ENCODE measurements at regions not wholly inside any gene's neighbourhood (a gene's known extent, or its start where the extent isn't known, plus 50 kb on each side); places are given as distances from the start of the nearest gene placed in this dataset.
"Not testable (repeated sequence)": the region's sequence is repeated elsewhere in the genome, so short reads cannot be mapped to it uniquely, and the experiment has no call there.

DNA sequence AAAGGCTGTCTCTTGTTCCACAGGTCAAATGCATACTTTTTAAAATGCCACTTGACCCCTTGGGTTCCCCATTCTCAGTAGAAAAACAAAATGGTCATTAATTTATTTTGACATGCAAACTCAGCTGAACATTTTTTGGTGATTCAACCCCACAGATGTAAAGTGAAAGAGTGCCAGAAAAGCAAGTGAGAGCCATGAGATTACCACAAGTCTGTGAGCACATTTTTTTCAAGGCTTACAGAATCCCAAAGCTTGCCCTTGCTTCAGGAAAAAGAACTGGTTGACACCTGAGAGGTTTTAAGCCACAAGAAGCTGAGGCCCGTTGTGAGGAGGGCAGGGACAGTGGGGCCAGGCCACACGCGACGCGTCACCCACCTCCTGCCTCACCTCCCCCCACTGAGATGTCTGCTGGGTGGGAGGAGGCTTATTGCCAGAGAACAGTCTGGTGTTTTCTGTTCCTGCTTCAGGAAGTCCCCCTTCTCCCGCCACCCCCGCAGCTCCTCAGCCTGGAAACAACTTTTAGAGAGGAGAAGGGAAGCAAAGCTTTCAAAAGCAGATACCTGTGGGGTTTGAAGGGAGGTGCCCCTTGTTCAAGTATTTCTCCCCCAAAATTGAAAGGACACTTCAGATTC lies 70.4 kb upstream of the CYP1B1 start:
- DNase-seq: peak; percentile 51 to 84 (median 70)
- Histone ChIP-seq H3K4me3 (ENCODE audit: low read length) (no peak overlapping the region), H3K4me1 (ENCODE audit: control insufficient read depth, insufficient read depth, low read length) (no peaks in the 10 kb centered on the region), H3K27me3 (ENCODE audit: control insufficient read depth, insufficient read depth) (no peaks in the 10 kb centered on the region), H3K27ac (ENCODE audit: low read length) (peak overlapping the region; percentile 32), H3K9me3 (ENCODE audit: control insufficient read depth, low read length) (no peaks in the 10 kb centered on the region)
- peak; percentile 84 to 94 for ATAC-seq
- intact Hi-C loops (cut with DNase I): no loop called here
- WGBS: 14% methylated on average over 7 of the region's 7 CpGs

DNA sequence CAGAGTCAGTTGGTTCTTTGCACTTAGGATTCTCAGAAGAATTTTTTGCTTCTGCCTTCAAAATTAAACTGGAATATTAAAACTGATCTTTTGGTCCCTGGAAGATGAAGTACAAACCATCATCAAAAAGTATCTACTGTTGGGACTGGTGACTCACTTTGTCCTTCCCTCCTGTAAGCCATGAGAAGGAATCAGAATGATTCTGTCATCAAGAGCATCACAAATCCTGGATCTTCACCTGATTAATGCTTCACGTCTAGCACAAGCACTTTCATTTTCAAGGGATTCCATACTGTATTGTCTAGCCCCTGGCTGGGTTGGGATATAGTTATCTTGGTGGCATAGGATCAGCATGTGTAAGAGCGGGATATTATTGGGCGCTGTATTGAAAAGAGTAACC lies 69.3 kb upstream of the CYP1B1 start:
- H3K4me1 ChIP-seq (ENCODE audit: control insufficient read depth, insufficient read depth, low read length): no peaks in the 10 kb centered on the region
- intact Hi-C loops (cut with DNase I): no loop called here
- no peaks in the 10 kb centered on the region for H3K27me3 ChIP-seq (ENCODE audit: control insufficient read depth, insufficient read depth)
- WGBS: 95% methylated on average over 3 of the region's 3 CpGs
- ATAC-seq: no peak
- no peaks in the 10 kb centered on the region for H3K9me3 ChIP-seq (ENCODE audit: control insufficient read depth, low read length)
- H3K27ac ChIP-seq (ENCODE audit: low read length): no peak overlapping the region
- no peak for DNase-seq
- no peak overlapping the region for H3K4me3 ChIP-seq (ENCODE audit: low read length)

DNA sequence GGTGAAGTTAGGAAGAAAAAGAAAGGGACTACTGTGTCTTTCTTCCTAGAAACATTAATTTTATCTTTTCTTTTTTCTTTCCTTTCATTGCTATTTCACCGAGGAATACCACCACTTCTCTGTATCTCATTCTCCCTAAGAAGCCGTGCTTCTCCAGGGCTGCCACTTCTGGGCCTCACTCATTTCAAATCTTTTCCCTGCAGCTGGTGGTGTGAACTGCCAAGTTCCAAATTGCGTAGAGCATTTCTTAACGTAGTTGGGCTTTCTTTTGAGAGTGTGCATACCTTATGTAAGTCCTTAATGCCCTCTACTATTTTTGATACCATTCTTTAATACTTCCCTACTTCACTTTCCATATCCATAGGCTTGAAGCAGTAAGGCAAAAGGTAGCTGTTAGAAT lies 66.7 kb upstream of the CYP1B1 start:
- WGBS: 71% methylated on average over 4 of the region's 4 CpGs
- ATAC-seq (no peak), DNase-seq (no peak)
- Histone ChIP-seq H3K4me3 (ENCODE audit: low read length) (no peak overlapping the region), H3K9me3 (ENCODE audit: control insufficient read depth, low read length) (no peaks in the 10 kb centered on the region), H3K4me1 (ENCODE audit: control insufficient read depth, insufficient read depth, low read length) (no peaks in the 10 kb centered on the region), H3K27me3 (ENCODE audit: control insufficient read depth, insufficient read depth) (no peaks in the 10 kb centered on the region), H3K27ac (ENCODE audit: low read length) (no peak overlapping the region)
- intact Hi-C loops (cut with DNase I): no loop called here

DNA sequence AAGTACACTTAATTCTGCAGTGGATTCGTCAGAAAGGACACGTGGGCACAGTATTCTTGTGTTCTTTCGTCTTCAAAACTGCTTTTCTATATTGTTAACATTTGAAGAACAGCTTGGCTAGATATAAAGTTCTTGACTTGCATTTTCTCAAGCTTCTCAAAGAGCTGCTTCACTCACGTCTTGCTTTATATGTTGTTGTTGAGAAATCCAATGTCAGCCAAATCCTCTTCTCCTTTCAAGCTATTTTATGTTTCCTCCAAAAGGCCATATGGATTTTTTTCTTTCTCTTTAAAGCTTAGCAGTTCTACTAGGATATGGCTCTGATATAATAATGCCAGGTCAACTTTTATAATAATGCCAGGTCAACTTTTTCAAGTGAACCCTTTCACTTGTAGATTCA lies 65.5 kb upstream of the CYP1B1 start:
- H3K9me3 ChIP-seq (ENCODE audit: control insufficient read depth, low read length): no peaks in the 10 kb centered on the region
- no peak for DNase-seq
- no peaks in the 10 kb centered on the region for H3K4me1 ChIP-seq (ENCODE audit: control insufficient read depth, insufficient read depth, low read length)
- no peaks in the 10 kb centered on the region for H3K27me3 ChIP-seq (ENCODE audit: control insufficient read depth, insufficient read depth)
- intact Hi-C loops (cut with DNase I): no loop called here
- WGBS: 85% methylated on average over 4 of the region's 4 CpGs
- H3K4me3 ChIP-seq (ENCODE audit: low read length): no peak overlapping the region
- no peak for ATAC-seq
- no peak overlapping the region for H3K27ac ChIP-seq (ENCODE audit: low read length)

DNA sequence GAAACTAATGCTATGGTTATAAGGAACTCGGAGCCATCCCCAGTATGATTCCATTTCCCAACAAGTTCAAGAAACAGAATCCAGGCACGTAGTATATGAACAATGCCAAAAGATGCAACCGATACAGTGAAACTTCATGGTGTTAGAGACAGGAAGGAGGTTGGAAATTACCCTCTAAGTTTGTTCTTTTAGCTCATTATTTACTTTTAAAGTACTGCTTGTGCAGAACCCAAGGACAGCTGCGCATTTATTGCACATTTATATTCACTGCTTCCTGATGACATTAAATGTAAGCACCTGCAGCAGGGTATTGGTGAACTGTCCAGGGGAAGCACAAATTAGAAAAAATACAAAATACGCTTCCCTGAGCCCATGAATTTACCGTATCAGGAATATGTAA lies 63.0 kb upstream of the CYP1B1 start:
- no peak for DNase-seq
- Histone ChIP-seq H3K4me1 (ENCODE audit: control insufficient read depth, insufficient read depth, low read length) (no peaks in the 10 kb centered on the region), H3K9me3 (ENCODE audit: control insufficient read depth, low read length) (no peaks in the 10 kb centered on the region), H3K27ac (ENCODE audit: low read length) (no peak overlapping the region), H3K4me3 (ENCODE audit: low read length) (no peak overlapping the region), H3K27me3 (ENCODE audit: control insufficient read depth, insufficient read depth) (no peaks in the 10 kb centered on the region)
- intact Hi-C loops (cut with DNase I): no loop called here
- WGBS: 91% methylated on average over 6 of the region's 6 CpGs
- no peak for ATAC-seq

DNA sequence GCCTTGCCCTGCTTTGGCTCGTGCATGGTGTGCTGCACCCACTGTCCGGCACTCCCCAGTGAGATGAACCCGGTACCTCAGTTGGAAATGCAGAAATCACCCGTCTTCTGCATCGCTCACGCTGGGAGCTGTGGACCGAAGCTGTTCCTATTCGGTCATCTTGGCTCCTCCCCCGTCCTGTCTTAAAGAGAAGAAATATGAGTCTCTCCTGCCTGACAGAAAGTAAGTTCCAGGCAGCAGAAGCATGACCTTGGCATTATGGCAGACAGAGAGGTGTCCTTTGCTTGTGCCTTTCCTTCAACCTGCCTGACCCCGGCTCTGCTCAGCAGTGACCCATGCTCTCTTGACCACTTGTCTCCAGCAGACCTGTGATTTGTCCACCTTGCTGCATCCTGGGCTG lies 62.5 kb upstream of the CYP1B1 start:
- no peak for DNase-seq
- H3K27me3 ChIP-seq (ENCODE audit: control insufficient read depth, insufficient read depth): no peaks in the 10 kb centered on the region
- WGBS: 94% methylated on average over 10 of the region's 10 CpGs
- H3K4me3 ChIP-seq (ENCODE audit: low read length): no peak overlapping the region
- H3K9me3 ChIP-seq (ENCODE audit: control insufficient read depth, low read length): no peaks in the 10 kb centered on the region
- H3K4me1 ChIP-seq (ENCODE audit: control insufficient read depth, insufficient read depth, low read length): no peaks in the 10 kb centered on the region
- no peak for ATAC-seq
- no peak overlapping the region for H3K27ac ChIP-seq (ENCODE audit: low read length)
- intact Hi-C loops (cut with DNase I): no loop called here

DNA sequence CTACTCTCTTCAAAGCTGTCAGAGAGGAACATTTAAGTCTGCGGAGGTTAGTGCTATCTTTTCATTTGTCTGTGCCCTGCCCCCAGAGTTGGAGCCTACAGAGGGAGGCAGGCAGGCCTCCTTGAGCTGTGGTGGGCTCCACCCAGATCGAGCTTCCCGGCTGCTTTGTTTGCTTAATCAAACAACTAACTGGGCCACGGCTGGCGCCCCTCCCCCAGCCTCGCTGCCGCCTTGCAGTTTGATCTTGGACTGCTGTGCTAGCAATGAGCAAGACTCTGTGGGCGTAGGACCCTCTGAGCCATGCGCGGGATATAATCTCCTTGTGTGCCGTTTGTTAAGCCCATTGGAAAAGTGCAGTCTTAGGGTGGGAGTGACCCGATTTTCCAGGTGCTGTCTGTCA lies 62.0 kb upstream of the CYP1B1 start:
- 94% methylated on average over 12 of the region's 12 CpGs for WGBS
- ATAC-seq: not testable (repeated sequence)
- DNase-seq: peak in 1 of 3 donors; percentile 48

DNA sequence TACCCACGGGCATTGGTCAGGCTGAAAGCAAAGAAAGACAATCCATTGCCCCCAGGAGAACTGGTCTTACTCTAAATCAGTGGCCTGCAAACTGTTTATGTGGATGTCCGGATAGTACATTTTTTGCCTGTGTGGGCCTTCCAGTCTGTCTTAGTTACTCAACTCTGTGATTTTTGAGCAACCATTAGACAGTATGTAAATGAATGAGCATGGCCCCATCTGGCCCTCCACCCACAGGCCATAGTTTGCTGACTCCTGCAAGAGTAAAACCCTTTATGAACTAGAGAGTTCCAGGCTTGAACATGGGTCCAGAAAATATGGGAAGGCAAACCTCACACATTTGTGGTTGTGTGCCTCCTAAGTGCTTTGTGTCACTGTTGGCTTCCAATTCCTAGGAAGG lies 55.7 kb upstream of the CYP1B1 start:
- H3K4me1 ChIP-seq (ENCODE audit: control insufficient read depth, insufficient read depth, low read length): no peaks in the 10 kb centered on the region
- ATAC-seq (no peak), DNase-seq (no peak)
- no peaks in the 10 kb centered on the region for H3K9me3 ChIP-seq (ENCODE audit: control insufficient read depth, low read length)
- intact Hi-C loops (cut with DNase I): no loop called here
- H3K27me3 ChIP-seq (ENCODE audit: control insufficient read depth, insufficient read depth): no peaks in the 10 kb centered on the region
- H3K27ac ChIP-seq (ENCODE audit: low read length): no peak overlapping the region
- no peak overlapping the region for H3K4me3 ChIP-seq (ENCODE audit: low read length)
- WGBS: 94% methylated on average over 2 of the region's 2 CpGs

More for the DNA sequence above, 62.0 kb upstream of the CYP1B1 start:
- H3K4me3 ChIP-seq (ENCODE audit: low read length); intact Hi-C loops (cut with DNase I); H3K27me3 ChIP-seq (ENCODE audit: control insufficient read depth, insufficient read depth); H3K4me1 ChIP-seq (ENCODE audit: control insufficient read depth, insufficient read depth, low read length); H3K9me3 ChIP-seq (ENCODE audit: control insufficient read depth, low read length); H3K27ac ChIP-seq (ENCODE audit: low read length): not testable (repeated sequence)

DNA sequence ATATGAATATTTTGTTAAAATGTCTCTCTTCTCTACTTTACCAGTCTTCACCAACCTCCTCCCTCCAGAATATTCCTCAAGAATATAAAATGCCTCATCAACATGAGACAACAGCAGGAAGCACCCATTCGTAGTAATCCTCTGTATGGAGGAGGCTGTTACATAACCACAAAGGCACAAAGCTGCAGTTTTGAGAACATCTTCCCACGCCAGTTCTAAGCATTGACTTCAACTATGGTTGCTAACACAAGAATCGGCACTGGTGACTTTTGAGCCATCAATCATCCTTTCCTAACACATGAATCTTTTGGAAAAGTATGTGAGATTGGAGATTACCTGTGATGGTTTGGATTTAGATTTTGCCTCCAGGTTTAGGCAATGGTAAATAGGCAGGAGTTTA lies 54.9 kb upstream of the CYP1B1 start:
- no peak for ATAC-seq
- intact Hi-C loops (cut with DNase I): no loop called here
- no peak overlapping the region for H3K4me3 ChIP-seq (ENCODE audit: low read length)
- H3K27me3 ChIP-seq (ENCODE audit: control insufficient read depth, insufficient read depth): no peaks in the 10 kb centered on the region
- H3K4me1 ChIP-seq (ENCODE audit: control insufficient read depth, insufficient read depth, low read length): no peaks in the 10 kb centered on the region
- H3K27ac ChIP-seq (ENCODE audit: low read length): no peak overlapping the region
- 79% methylated on average over 3 of the region's 3 CpGs for WGBS
- no peak for DNase-seq
- no peaks in the 10 kb centered on the region for H3K9me3 ChIP-seq (ENCODE audit: control insufficient read depth, low read length)

DNA sequence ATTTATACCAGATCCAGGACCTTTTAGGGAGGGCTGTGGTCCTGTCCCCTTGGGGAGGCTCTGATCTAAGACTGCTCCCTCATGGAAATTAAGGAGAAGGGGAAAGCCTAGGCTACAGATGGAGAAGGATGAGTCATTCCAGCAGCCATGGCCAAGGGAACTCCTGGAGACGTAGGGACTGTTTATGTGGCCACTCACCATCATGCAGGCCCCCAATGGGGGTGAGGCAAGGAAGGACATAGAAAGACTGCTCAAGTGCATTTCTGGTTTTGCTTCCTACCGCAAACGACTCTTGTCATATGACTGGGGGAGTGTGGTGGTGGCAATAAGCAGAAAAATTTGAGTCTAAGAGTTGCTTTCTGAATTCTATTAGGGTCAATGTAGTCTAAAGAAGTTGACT lies 54.0 kb upstream of the CYP1B1 start:
- Histone ChIP-seq H3K27me3 (ENCODE audit: control insufficient read depth, insufficient read depth) (no peaks in the 10 kb centered on the region), H3K9me3 (ENCODE audit: control insufficient read depth, low read length) (no peaks in the 10 kb centered on the region), H3K4me1 (ENCODE audit: control insufficient read depth, insufficient read depth, low read length) (no peaks in the 10 kb centered on the region), H3K27ac (ENCODE audit: low read length) (peak overlapping the region; percentile 48), H3K4me3 (ENCODE audit: low read length) (no peak overlapping the region)
- intact Hi-C loops (cut with DNase I): no loop called here
- ATAC-seq (peak; percentile 21 to 76), DNase-seq (peak in 2 of 3 donors; percentile 35 to 52)
- 68% methylated on average over 3 of the region's 3 CpGs for WGBS

DNA sequence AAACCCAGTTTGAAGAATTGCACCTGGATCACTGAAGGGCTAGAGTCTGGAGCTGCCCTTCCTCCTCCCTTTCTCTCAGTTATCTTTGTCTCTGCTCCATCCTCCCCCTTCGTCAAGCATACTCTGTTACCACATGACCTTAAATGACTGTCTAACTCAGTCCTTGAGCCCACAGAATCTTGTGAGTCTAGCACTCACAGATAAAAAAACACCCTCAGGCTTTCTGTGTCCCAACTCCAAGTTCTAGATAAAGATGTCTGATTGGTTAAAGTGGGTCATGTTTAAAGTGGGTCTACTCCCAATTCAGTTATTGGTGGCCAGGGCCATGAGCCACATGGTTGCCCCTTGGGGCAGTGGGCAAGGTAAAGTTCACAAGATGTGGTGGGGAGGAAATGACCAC lies 53.5 kb upstream of the CYP1B1 start:
- Histone ChIP-seq H3K4me1 (ENCODE audit: control insufficient read depth, insufficient read depth, low read length) (no peaks in the 10 kb centered on the region), H3K27me3 (ENCODE audit: control insufficient read depth, insufficient read depth) (no peaks in the 10 kb centered on the region), H3K9me3 (ENCODE audit: control insufficient read depth, low read length) (no peaks in the 10 kb centered on the region), H3K27ac (ENCODE audit: low read length) (peak overlapping the region; percentile 48), H3K4me3 (ENCODE audit: low read length) (no peak overlapping the region)
- no peak for DNase-seq
- intact Hi-C loops (cut with DNase I): no loop called here
- 38% methylated on average over 1 of the region's 1 CpG for WGBS
- peak; percentile 78 to 84 for ATAC-seq

DNA sequence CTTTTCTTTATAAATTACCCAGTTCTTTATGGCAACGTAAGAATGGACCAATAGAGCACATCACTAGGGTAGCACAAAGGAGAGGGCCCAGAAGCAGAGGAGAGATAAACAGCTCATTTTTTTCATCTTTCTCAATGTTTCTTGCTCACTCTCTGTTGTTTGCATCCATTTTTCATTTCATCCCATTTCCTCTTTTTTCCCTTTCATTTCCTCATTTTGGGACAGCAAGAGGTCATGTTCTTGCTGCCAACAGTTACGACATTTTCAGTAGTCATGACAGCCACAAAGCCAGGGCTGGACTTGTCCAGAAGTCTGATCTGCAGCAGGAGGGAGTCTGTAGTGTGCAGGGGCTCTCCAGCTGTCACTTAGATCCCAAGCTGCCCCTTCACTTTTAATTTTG lies 52.7 kb upstream of the CYP1B1 start:
- DNase-seq (peak; percentile 50 to 77 (median 68)), ATAC-seq (peak; percentile 88 to 92)
- intact Hi-C loops (cut with DNase I): no loop called here
- Histone ChIP-seq H3K9me3 (ENCODE audit: control insufficient read depth, low read length) (no peaks in the 10 kb centered on the region), H3K27me3 (ENCODE audit: control insufficient read depth, insufficient read depth) (no peaks in the 10 kb centered on the region), H3K27ac (ENCODE audit: low read length) (peak overlapping the region; percentile 40), H3K4me1 (ENCODE audit: control insufficient read depth, insufficient read depth, low read length) (no peaks in the 10 kb centered on the region), H3K4me3 (ENCODE audit: low read length) (no peak overlapping the region)
- WGBS: 54% methylated on average over 2 of the region's 2 CpGs
